ENCODE measurements at regions not wholly inside any gene's neighbourhood (a gene's known extent, or its start where the extent isn't known, plus 50 kb on each side); places are given as distances from the start of the nearest gene placed in this dataset.

- Histone ChIP-seq H3K79me2 (ENCODE audit: insufficient read depth) (no peaks in the 10 kb centered on the region), H3K4me1 (ENCODE audit: control insufficient read depth in 1 of 2, insufficient read depth in 2 of 2, low read depth in 1 of 2, low read length in 1 of 2) (no peaks in the 10 kb centered on the region), H3K27ac (ENCODE audit: low read depth in 2 of 2, low read length in 1 of 2) (no peak overlapping the region), H2AFZ (ENCODE audit: low read depth) (no peak overlapping the region), H4K20me1 (ENCODE audit: insufficient read depth) (no peaks in the 10 kb centered on the region), H3K36me3 (replicated peaks in 1 of 2; ENCODE audit: control insufficient read depth in 1 of 2, insufficient read depth in 2 of 2, low read length in 1 of 2) (no peaks in the 10 kb centered on the region), H3K4me3 (ENCODE audit: low read depth in 2 of 2, low read length in 1 of 2) (peak overlapping the region; percentile 0 to 38; a peak in 3 of 4 replicates), H3K9me2 (no peaks in the 10 kb centered on the region), H3K9me3 (no peaks in the 10 kb centered on the region), H3K27me3 (ENCODE audit: insufficient read depth) (no peaks in the 10 kb centered on the region), H3F3A (replicated peaks; ENCODE audit: insufficient read depth) (no peaks in the 10 kb centered on the region), H3K9ac (no peak overlapping the region), H3K4me2 (peak overlapping the region; percentile 34)
- ChIA-PET CTCF (no interaction called here), POLR2A (no interaction called here)
- 37% methylated on average over 6 of the region's 6 CpGs for WGBS (ENCODE audit: low lambda C conversion rate)
- TF ChIP-seq NRF1 (IDR thresholded peaks at IDR 0.05; ENCODE audit: low read depth, low read length) (no peak), POLR2AphosphoS5 (IDR thresholded peaks at IDR 0.05; ENCODE audit: low read depth, low read length) (no peak), SIN3A (IDR thresholded peaks at IDR 0.05; ENCODE audit: borderline replicate concordance, low read depth, low read length) (no peak), FOSL2 (IDR thresholded peaks at IDR 0.05; ENCODE audit: borderline replicate concordance, low read depth) (no peak), ELF1 (IDR thresholded peaks at IDR 0.05) (no peak), TCF12 (IDR thresholded peaks at IDR 0.05) (no peak), RXRA (IDR thresholded peaks at IDR 0.05; ENCODE audit: borderline replicate concordance, low read depth) (no peak), MXI1 (IDR thresholded peaks at IDR 0.05; ENCODE audit: low read depth, low read length) (no peak), REST (IDR thresholded peaks at IDR 0.05; ENCODE audit: low read depth, low read length) (no peak), CHD2 (IDR thresholded peaks at IDR 0.05; ENCODE audit: low read length, partially characterized antibody) (no peak)
- no peak for DNase-seq
These were observed 222.2 kb downstream of the LY86 start for GRCh38 chr6:6810727-6811126.

DNA sequence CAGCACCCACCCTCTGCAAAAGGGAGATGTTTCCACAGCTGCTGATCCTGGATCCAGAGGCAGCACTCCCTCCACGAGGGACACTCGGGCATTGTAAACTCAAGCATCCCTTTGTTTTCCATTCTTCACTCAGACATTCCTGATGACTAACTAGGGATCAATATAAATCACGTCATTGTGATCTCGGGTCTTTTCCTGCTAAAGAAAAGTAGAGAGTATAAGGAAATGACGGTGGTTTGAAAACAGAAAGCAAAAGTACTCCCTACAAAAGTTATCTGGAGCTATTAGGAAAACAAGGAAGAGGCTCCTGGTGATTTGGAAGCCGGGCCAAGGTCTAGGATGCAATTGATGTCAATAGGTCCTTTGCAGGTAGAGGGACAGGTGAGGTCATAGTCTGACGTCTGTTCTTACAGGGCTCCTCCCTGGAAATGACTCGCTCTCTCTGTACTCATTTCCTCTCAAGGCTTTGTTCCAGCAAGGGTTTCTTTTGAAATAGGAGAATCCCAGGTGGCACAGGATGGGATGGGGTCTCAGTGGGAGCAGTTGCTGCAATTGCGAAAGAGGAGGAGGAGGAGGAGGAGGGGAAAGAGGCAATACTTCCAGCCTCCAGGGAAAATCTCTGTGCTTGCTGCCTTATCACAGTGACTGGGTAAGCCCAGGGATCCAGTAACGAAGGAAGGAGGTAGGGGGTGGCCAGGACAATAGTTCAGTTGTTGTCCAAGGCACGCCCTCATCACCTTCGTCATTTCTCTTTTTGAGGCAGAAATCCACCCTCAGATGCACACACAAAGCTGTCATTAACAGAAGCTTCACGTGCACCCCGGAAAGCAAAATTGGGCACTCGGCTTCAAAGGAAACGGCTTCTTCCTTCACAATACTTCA, 222.8 kb downstream of the LY86 start:
- Histone ChIP-seq H3K4me1 (ENCODE audit: control insufficient read depth in 1 of 2, insufficient read depth in 2 of 2, low read depth in 1 of 2, low read length in 1 of 2) (no peaks in the 10 kb centered on the region), H3K9me3 (no peaks in the 10 kb centered on the region), H3F3A (replicated peaks; ENCODE audit: insufficient read depth) (no peaks in the 10 kb centered on the region), H3K4me3 (ENCODE audit: low read depth in 2 of 2, low read length in 1 of 2) (peak overlapping the region; percentile 0 to 38; a peak in 3 of 4 replicates), H3K27ac (ENCODE audit: low read depth in 2 of 2, low read length in 1 of 2) (no peak overlapping the region), H3K36me3 (replicated peaks in 1 of 2; ENCODE audit: control insufficient read depth in 1 of 2, insufficient read depth in 2 of 2, low read length in 1 of 2) (no peaks in the 10 kb centered on the region), H3K9ac (no peak overlapping the region), H4K20me1 (ENCODE audit: insufficient read depth) (no peaks in the 10 kb centered on the region), H3K79me2 (ENCODE audit: insufficient read depth) (no peaks in the 10 kb centered on the region), H3K4me2 (peak overlapping the region; percentile 34), H3K9me2 (no peaks in the 10 kb centered on the region), H2AFZ (ENCODE audit: low read depth) (peak overlapping the region; percentile 42), H3K27me3 (ENCODE audit: insufficient read depth) (no peaks in the 10 kb centered on the region)
- ChIA-PET CTCF (interaction anchor here (0.8 kb wide), 1 partner anchor 112 kb away, joined by 3 read pairs; no protein-coding TSS in a partner anchor), POLR2A (no interaction called here)
- WGBS (ENCODE audit: low lambda C conversion rate): 34% methylated on average over 16 of the region's 16 CpGs
- no peak for DNase-seq
- TF ChIP-seq TEAD4 (IDR thresholded peaks at IDR 0.05; ENCODE audit: borderline replicate concordance, insufficient read depth) (no peak), NFIC (IDR thresholded peaks at IDR 0.05; ENCODE audit: borderline replicate concordance) (no peak), NRF1 (IDR thresholded peaks at IDR 0.05; ENCODE audit: low read depth, low read length) (no peak), TAF1 (IDR thresholded peaks at IDR 0.05; ENCODE audit: borderline replicate concordance, low read depth, low read length) (no peak), FOSL2 (IDR thresholded peaks at IDR 0.05; ENCODE audit: borderline replicate concordance, low read depth) (no peak), FOXJ3 (CRISPR knock-in tag; IDR thresholded peaks at IDR 0.05) (no peak), JUND (IDR thresholded peaks at IDR 0.05) (no peak), REST (IDR thresholded peaks at IDR 0.05; ENCODE audit: low read depth, low read length) (no peak), CHD2 (IDR thresholded peaks at IDR 0.05; ENCODE audit: low read length, partially characterized antibody) (no peak), MXI1 (IDR thresholded peaks at IDR 0.05; ENCODE audit: low read depth, low read length) (no peak)
- TF ChIP-seq, protein P1, sequence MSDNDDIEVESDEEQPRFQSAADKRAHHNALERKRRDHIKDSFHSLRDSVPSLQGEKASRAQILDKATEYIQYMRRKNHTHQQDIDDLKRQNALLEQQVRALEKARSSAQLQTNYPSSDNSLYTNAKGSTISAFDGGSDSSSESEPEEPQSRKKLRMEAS (IDR thresholded peaks at IDR 0.05; ENCODE audit: low read depth): no peak
- TF ChIP-seq, protein P2, sequence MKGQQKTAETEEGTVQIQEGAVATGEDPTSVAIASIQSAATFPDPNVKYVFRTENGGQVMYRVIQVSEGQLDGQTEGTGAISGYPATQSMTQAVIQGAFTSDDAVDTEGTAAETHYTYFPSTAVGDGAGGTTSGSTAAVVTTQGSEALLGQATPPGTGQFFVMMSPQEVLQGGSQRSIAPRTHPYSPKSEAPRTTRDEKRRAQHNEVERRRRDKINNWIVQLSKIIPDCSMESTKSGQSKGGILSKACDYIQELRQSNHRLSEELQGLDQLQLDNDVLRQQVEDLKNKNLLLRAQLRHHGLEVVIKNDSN (IDR thresholded peaks at IDR 0.05; ENCODE audit: borderline replicate concordance, low read depth): no peak

Measured in SK-N-SH (cell line).